H1 (cell line): ENCODE measurements at regions not wholly inside any gene's neighbourhood (a gene's known extent, or its start where the extent isn't known, plus 50 kb on each side); places are given as distances from the start of the nearest gene placed in this dataset.

ENCODE experiments used
- CTCF ChIA-PET: fragments of 300-600 bp; sonication (Branson Sonifier 250); formaldehyde crosslinking; loops from one replicate; lab custom pipeline; 2021; ENCODE audit not compliant: partially characterized antibody; lab: Charles Lee
- POLR2A ChIA-PET: fragments of 300-600 bp; sonication (Branson Sonifier 250); formaldehyde crosslinking; loops from one replicate; lab custom pipeline; 2021; ENCODE audit warnings: inconsistent platforms; ENCODE audit not compliant: partially characterized antibody; lab: Charles Lee
- DNase-seq, 2 experiments: peaks; one replicate each; pipeline versions ENCODE4 v3.0.0 to v3.0.0-alpha.2; 2010 to 2022; ENCODE audit warnings: low spot score in 2 of 2, low read depth in 1 of 2, mixed read lengths in 1 of 2
- FAIRE-seq: peaks from 2 replicates; lab custom pipeline; 2011; peaks lifted over from hg19 to GRCh38; lab: Jason Lieb, UNC
- H2AFZ ChIP-seq: 2 replicates; pipeline ENCODE4 v1.8.1; 2012; ENCODE audit warnings: low read length, inconsistent platforms
- H2AK5ac ChIP-seq: 2 replicates; pipeline ENCODE4 v1.6.1; 2013; ENCODE audit warnings: low read depth, low read length
- H2BK120ac ChIP-seq: replicated peaks from 2 replicates; pipeline ENCODE3; 2013; ENCODE audit warnings: low read depth, low read length, inconsistent platforms
- H2BK12ac ChIP-seq: 2 replicates; pipeline ENCODE4 v1.6.1; 2013; ENCODE audit warnings: low read depth, low read length
- H2BK15ac ChIP-seq: 2 replicates; pipeline ENCODE4 v1.6.1; 2013; ENCODE audit warnings: low read length
- H2BK20ac ChIP-seq: 2 replicates; pipeline ENCODE4 v1.6.1; 2013; ENCODE audit warnings: low read length
- H2BK5ac ChIP-seq: 2 replicates; pipeline ENCODE4 v1.6.1; 2013; ENCODE audit warnings: low read depth, low read length
- H3K14ac ChIP-seq: 2 replicates; pipeline ENCODE4 v1.6.1; 2013; ENCODE audit warnings: inconsistent platforms; ENCODE audit not compliant: insufficient read length
- H3K18ac ChIP-seq: 2 replicates; pipeline ENCODE4 v1.6.1; 2013; ENCODE audit warnings: low read length; ENCODE audit errors: extremely low read depth
- H3K23ac ChIP-seq: 2 replicates; pipeline ENCODE4 v1.6.1; 2013; ENCODE audit warnings: inconsistent platforms; ENCODE audit not compliant: insufficient read length
- H3K23me2 ChIP-seq: 2 replicates; pipeline ENCODE4 v1.6.1; 2013; ENCODE audit warnings: low read depth, low read length
- H3K27ac ChIP-seq: 2 replicates; pipeline ENCODE4 v1.6.1; 2011; ENCODE audit warnings: low read depth, low read length, inconsistent platforms
- H3K27me3 ChIP-seq, 4 experiments: replicated peaks in 1 of 4; 1 replicate in 1 of 4; 2 replicates in 3 of 4; pipeline versions ENCODE4 v1.6.1 to v1.8.1; 2011 to 2013; ENCODE audit warnings: low read length in 3 of 4, mild to moderate bottlenecking in 3 of 4, inconsistent platforms in 2 of 4, mixed read lengths in 2 of 4, moderate library complexity in 1 of 4; ENCODE audit not compliant: control insufficient read depth in 3 of 4, insufficient read depth in 3 of 4; ENCODE audit errors: extremely low read depth in 1 of 4
- H3K36me3 ChIP-seq, 4 experiments: 2 replicates each; pipeline versions ENCODE4 v1.6.1 to v1.8.1; 2011 to 2013; ENCODE audit warnings: mild to moderate bottlenecking in 4 of 4, low read length in 3 of 4, moderate library complexity in 2 of 4, control low read depth in 1 of 4, inconsistent platforms in 1 of 4; ENCODE audit not compliant: insufficient read depth in 4 of 4, control insufficient read depth in 2 of 4
- H3K4ac ChIP-seq: replicated peaks from 2 replicates; pipeline ENCODE3; 2013; ENCODE audit warnings: low read length, low read depth, mixed read lengths, inconsistent platforms; ENCODE audit not compliant: insufficient read length
- H3K4me1 ChIP-seq, 4 experiments: replicated peaks in 1 of 4; 1 replicate in 1 of 4; 2 replicates in 3 of 4; pipeline versions ENCODE4 v1.6.1 to v1.8.1; 2011 to 2013; ENCODE audit warnings: low read length in 3 of 4, inconsistent platforms in 2 of 4, mixed read lengths in 1 of 4; ENCODE audit not compliant: insufficient read depth in 4 of 4, control insufficient read depth in 3 of 4
- H3K4me2 ChIP-seq, 2 experiments: 2 replicates each; pipeline versions ENCODE4 v1.6.1 to v1.8.1; 2011 to 2013; ENCODE audit warnings: low read depth in 2 of 2, low read length in 2 of 2, control low read depth in 1 of 2, inconsistent platforms in 1 of 2, mild to moderate bottlenecking in 1 of 2; ENCODE audit not compliant: insufficient read depth in 1 of 2
- H3K4me3 ChIP-seq, 4 experiments: fragments of 200-600, 300-600 bp in 1 of 4; sonication (generic), shearing (Covaris generic), sonication (Bioruptor Twin) in 1 of 4; 2 replicates each; pipeline versions ENCODE4 v1.5.1 to v1.8.1; 2011 to 2016; ENCODE audit warnings: low read length in 4 of 4, low read depth in 3 of 4, control low read depth in 2 of 4, inconsistent platforms in 2 of 4, mild to moderate bottlenecking in 2 of 4, mixed read lengths in 1 of 4, moderate library complexity in 1 of 4; ENCODE audit not compliant: insufficient read depth in 2 of 4; ENCODE audit errors: extremely low read depth in 1 of 4
- H3K56ac ChIP-seq: replicated peaks from 2 replicates; pipeline ENCODE3; 2013; ENCODE audit warnings: low read depth, mild to moderate bottlenecking, mixed read lengths, low read length, inconsistent platforms; ENCODE audit not compliant: insufficient read length
- H3K79me1 ChIP-seq: 2 replicates; pipeline ENCODE4 v1.6.1; 2013; ENCODE audit warnings: low read depth, low read length, control low read depth
- H3K79me2 ChIP-seq, 2 experiments: 2 replicates each; pipeline versions ENCODE4 v1.6.1 to v1.8.1; 2012 to 2013; ENCODE audit warnings: low read length in 2 of 2, mild to moderate bottlenecking in 2 of 2, inconsistent platforms in 1 of 2; ENCODE audit not compliant: insufficient read depth in 2 of 2, control insufficient read depth in 1 of 2
- H3K9ac ChIP-seq, 4 experiments: replicated peaks in 1 of 4; 1 replicate in 1 of 4; 2 replicates in 3 of 4; pipeline versions ENCODE4 v1.6.1 to v1.8.1; 2011 to 2013; ENCODE audit warnings: low read depth in 3 of 4, low read length in 3 of 4, control low read depth in 2 of 4, mild to moderate bottlenecking in 2 of 4, moderate library complexity in 2 of 4, inconsistent platforms in 1 of 4; ENCODE audit errors: extremely low read depth in 1 of 4
- H3K9me3 ChIP-seq, 2 experiments: 2 replicates each; pipeline versions ENCODE4 v1.6.1 to v1.8.1; 2012 to 2013; ENCODE audit warnings: mild to moderate bottlenecking in 2 of 2, moderate library complexity in 2 of 2, control low read depth in 1 of 2, inconsistent platforms in 1 of 2, low read depth in 1 of 2, low read length in 1 of 2, mixed read lengths in 1 of 2; ENCODE audit not compliant: insufficient read depth in 2 of 2
- H4K20me1 ChIP-seq, 2 experiments: replicated peaks in 1 of 2; 2 replicates each; pipeline versions ENCODE3 to v1.8.1; 2011 to 2013; ENCODE audit warnings: inconsistent platforms in 2 of 2, low read length in 2 of 2, mild to moderate bottlenecking in 1 of 2; ENCODE audit not compliant: insufficient read depth in 2 of 2, control insufficient read depth in 1 of 2
- H4K5ac ChIP-seq: 2 replicates; pipeline ENCODE4 v1.6.1; 2013; ENCODE audit warnings: low read length, low read depth, mixed read lengths, inconsistent platforms; ENCODE audit not compliant: insufficient read length
- H4K8ac ChIP-seq: 2 replicates; pipeline ENCODE4 v1.8.0; 2013; ENCODE audit warnings: mild to moderate bottlenecking, moderate library complexity, low read length, inconsistent platforms; ENCODE audit not compliant: insufficient read depth; ENCODE audit errors: extremely low read depth
- H4K91ac ChIP-seq: replicated peaks from 2 replicates; pipeline ENCODE3; 2013; ENCODE audit warnings: low read length, mixed read lengths, inconsistent platforms; ENCODE audit not compliant: insufficient read length
- CTBP2 ChIP-seq: IDR thresholded peaks from 2 replicates; pipeline ENCODE4 v1.7.0; 2011; ENCODE audit warnings: borderline replicate concordance, mild to moderate bottlenecking, moderate library complexity, mixed read lengths, low read length; ENCODE audit not compliant: insufficient read depth, insufficient read length
- GTF2F1 ChIP-seq: IDR thresholded peaks from 2 replicates; pipeline ENCODE4 v1.6.1; 2012; ENCODE audit warnings: low read depth, low read length, improper control_type of control experiment, borderline replicate concordance
- JUND ChIP-seq: IDR thresholded peaks from 2 replicates; pipeline ENCODE4 v1.6.1; 2011; ENCODE audit warnings: mild to moderate bottlenecking, improper control_type of control experiment, low read length
- KDM5A ChIP-seq: fragments of 200-600 bp; IDR thresholded peaks from 2 replicates; pipeline ENCODE4 v1.7.1; 2012; ENCODE audit warnings: mild to moderate bottlenecking, low read length, inconsistent platforms, mixed read lengths
- POU5F1 ChIP-seq: IDR thresholded peaks from 2 replicates; pipeline ENCODE4 v1.6.1; 2011; ENCODE audit warnings: low read depth, mild to moderate bottlenecking, low read length, moderate library complexity
- SP1 ChIP-seq: IDR thresholded peaks from 2 replicates; pipeline ENCODE4 v1.6.1; 2011; ENCODE audit warnings: low read depth, low read length
- SP4 ChIP-seq: IDR thresholded peaks from 2 replicates; pipeline ENCODE4 v1.6.1; 2012; ENCODE audit warnings: low read length, inconsistent platforms
- SRF ChIP-seq: IDR thresholded peaks from 2 replicates; pipeline ENCODE4 v1.6.1; 2011; ENCODE audit warnings: mild to moderate bottlenecking, low read depth, low read length, moderate library complexity
- SUZ12 ChIP-seq: fragments of 200-600 bp; sonication (generic); IDR thresholded peaks from 2 replicates; pipeline ENCODE4 v1.6.1; 2012; ENCODE audit warnings: mild to moderate bottlenecking, inconsistent platforms, low read length, moderate library complexity, mixed read lengths
- TAF1 ChIP-seq: IDR thresholded peaks from 2 replicates; pipeline ENCODE4 v1.6.1; 2011; ENCODE audit warnings: mild to moderate bottlenecking, low read depth, low read length
- ZNF274 ChIP-seq: IDR thresholded peaks from 2 replicates; pipeline ENCODE4 v1.7.0; 2012; ENCODE audit warnings: low read length, borderline replicate concordance; ENCODE audit errors: extremely low read depth
- WGBS, 2 experiments: shearing (Covaris generic) in 1 of 2; methylation state at CpG; one replicate each; pipeline versions ENCODE4 v1.1.6 to v1.1.7; 2013 to 2015; ENCODE audit warnings: low lambda C conversion rate in 2 of 2, mixed read lengths in 2 of 2, inconsistent platforms in 1 of 2, low coverage in 1 of 2, missing lambda C conversion rate in 1 of 2; ENCODE audit not compliant: insufficient replicate concordance in 2 of 2, insufficient coverage in 1 of 2, insufficient read length in 1 of 2; ENCODE audit errors: extremely low coverage in 1 of 2, missing lambda C conversion rate in 1 of 2; 5-methylcytosine and 5-hydroxymethylcytosine counted together
- TF ChIP-seq, protein P1 (sequence below), 3 experiments: IDR thresholded peaks; 1 replicate in 2 of 3; 2 replicates in 1 of 3; pipeline versions ENCODE4 v1.5.1 to v1.6.1; 2011; ENCODE audit warnings: low read length in 3 of 3, mild to moderate bottlenecking in 3 of 3, inconsistent platforms in 2 of 3, low read depth in 1 of 3, moderate library complexity in 1 of 3; ENCODE audit not compliant: insufficient read depth in 1 of 3; ENCODE audit errors: control extremely low read depth in 1 of 3

DNA sequence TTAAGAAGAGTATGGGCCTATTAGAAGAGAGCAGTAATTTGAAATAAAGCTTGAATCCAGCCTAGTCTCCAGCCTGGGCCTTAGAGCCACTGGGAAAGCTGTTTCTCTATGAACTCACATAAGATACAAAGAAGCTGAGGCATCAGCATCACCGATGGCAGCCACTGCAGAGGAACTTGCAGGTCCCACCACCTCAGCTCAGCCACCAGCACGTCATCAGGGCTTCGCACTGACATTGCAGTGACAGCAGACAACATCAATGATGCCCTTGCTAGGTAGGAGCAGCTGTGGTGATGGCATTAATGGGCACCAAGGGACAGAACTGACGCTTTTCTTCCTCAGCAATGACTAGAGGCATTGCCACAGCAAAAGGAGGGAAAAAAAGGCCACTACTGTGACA, 67.7 kb upstream of the CDC42EP3 start:
- WGBS, 2 experiments, result 90% methylated on average over 4 of the region's 4 CpGs; no CpG with 5 or more reads in 1 of the 2 experiments
- H3K4me1 ChIP-seq, result no peaks in the 10 kb centered on the region
- no peak overlapping the region for H2BK12ac ChIP-seq
- no peak overlapping the region for H2BK5ac ChIP-seq
- ChIA-PET CTCF (interaction anchor here (1.4 kb wide), 1 partner anchor 69 kb away, joined by 3 read pairs; no protein-coding TSS in a partner anchor), POLR2A (no interaction called here)
- no peak overlapping the region for H2AK5ac ChIP-seq
- H3K9ac ChIP-seq, result no peak overlapping the region
- no peak overlapping the region for H3K4me3 ChIP-seq
- FAIRE-seq (no peak), DNase-seq (no peak)
- H3K79me2 ChIP-seq, result no peaks in the 10 kb centered on the region
- H2BK20ac ChIP-seq, result no peak overlapping the region
- no peaks in the 10 kb centered on the region for H3K9me3 ChIP-seq
- H2BK120ac ChIP-seq, result no peak overlapping the region
- H2BK15ac ChIP-seq, result no peak overlapping the region
- no peak overlapping the region for H3K4me2 ChIP-seq
- H3K23ac ChIP-seq, result no peak overlapping the region
- H2AFZ ChIP-seq, result peak overlapping the region; percentile 90; the same call in 1 of the 2 replicates
- no peaks in the 10 kb centered on the region for H3K79me1 ChIP-seq
- no peaks in the 10 kb centered on the region for H3K23me2 ChIP-seq
- no peak for TF ChIP-seq SP1
- no peak for TF ChIP-seq SUZ12
- no peak for TF ChIP-seq GTF2F1
- no peak for TF ChIP-seq ZNF274
- TF ChIP-seq JUND, result no peak
- TF ChIP-seq POU5F1, result no peak
- TF ChIP-seq TAF1, result no peak
- TF ChIP-seq KDM5A, result no peak
- no peak for TF ChIP-seq SP4
- TF ChIP-seq SRF, result no peak
- TF ChIP-seq, protein P1, sequence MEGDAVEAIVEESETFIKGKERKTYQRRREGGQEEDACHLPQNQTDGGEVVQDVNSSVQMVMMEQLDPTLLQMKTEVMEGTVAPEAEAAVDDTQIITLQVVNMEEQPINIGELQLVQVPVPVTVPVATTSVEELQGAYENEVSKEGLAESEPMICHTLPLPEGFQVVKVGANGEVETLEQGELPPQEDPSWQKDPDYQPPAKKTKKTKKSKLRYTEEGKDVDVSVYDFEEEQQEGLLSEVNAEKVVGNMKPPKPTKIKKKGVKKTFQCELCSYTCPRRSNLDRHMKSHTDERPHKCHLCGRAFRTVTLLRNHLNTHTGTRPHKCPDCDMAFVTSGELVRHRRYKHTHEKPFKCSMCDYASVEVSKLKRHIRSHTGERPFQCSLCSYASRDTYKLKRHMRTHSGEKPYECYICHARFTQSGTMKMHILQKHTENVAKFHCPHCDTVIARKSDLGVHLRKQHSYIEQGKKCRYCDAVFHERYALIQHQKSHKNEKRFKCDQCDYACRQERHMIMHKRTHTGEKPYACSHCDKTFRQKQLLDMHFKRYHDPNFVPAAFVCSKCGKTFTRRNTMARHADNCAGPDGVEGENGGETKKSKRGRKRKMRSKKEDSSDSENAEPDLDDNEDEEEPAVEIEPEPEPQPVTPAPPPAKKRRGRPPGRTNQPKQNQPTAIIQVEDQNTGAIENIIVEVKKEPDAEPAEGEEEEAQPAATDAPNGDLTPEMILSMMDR (IDR thresholded peaks at IDR 0.05; ENCODE audit: control extremely low read depth in 1 of 3, insufficient read depth in 1 of 3, low read depth in 1 of 3, low read length in 3 of 3), result no peak
- no peak for TF ChIP-seq CTBP2
- H3K18ac ChIP-seq, result no peak overlapping the region
- H4K91ac ChIP-seq, result no peak overlapping the region
- no peak overlapping the region for H3K14ac ChIP-seq
- H3K4ac ChIP-seq, result no peak overlapping the region
- no peak overlapping the region for H3K27ac ChIP-seq
- H3K36me3 ChIP-seq, result no peaks in the 10 kb centered on the region
- H4K20me1 ChIP-seq, result no peaks in the 10 kb centered on the region
- H4K8ac ChIP-seq, result no peak overlapping the region
- no peak overlapping the region for H3K56ac ChIP-seq
- H4K5ac ChIP-seq, result no peak overlapping the region
- no peaks in the 10 kb centered on the region for H3K27me3 ChIP-seq
